ENCODE measurements at regions not wholly inside any gene's neighbourhood (a gene's known extent, or its start where the extent isn't known, plus 50 kb on each side); places are given as distances from the start of the nearest gene placed in this dataset.

- no peak for DNase-seq (ENCODE audit: low read depth)
- no peak for TF ChIP-seq CTCF (conservative IDR thresholded peaks at IDR 0.05; ENCODE audit: control insufficient read depth, insufficient read depth, low read depth, low read length)
- no peak overlapping the region for H3K4me3 ChIP-seq (ENCODE audit: control insufficient read depth, low read depth, low read length)
These were observed 205.9 kb downstream of the NSG2 start for GRCh38 chr5:174251305-174252000.

DNA sequence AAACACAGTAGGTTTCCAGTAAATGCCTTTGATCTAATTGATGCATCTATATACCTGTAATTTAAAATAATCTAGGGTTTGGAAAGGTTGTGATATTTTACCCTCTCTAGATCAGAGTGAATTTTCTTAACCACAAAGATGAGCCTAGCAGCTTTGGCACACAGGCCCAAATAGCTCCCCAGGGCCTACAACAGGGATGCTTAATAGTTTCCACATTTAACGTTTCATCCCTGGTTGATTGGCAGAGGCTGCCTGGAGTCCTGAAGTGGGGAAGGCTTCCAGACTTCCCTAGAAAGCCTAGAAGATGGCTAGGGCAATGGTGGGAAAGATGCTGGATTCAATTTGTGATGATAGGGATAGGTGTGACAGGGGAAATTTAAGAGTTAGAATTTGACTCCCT lies 206.6 kb downstream of the NSG2 start:
- no peak for DNase-seq (ENCODE audit: low read depth)
- no peak overlapping the region for H3K4me3 ChIP-seq (ENCODE audit: control insufficient read depth, low read depth, low read length)
- TF ChIP-seq CTCF (conservative IDR thresholded peaks at IDR 0.05; ENCODE audit: control insufficient read depth, insufficient read depth, low read depth, low read length) = no peak

DNA sequence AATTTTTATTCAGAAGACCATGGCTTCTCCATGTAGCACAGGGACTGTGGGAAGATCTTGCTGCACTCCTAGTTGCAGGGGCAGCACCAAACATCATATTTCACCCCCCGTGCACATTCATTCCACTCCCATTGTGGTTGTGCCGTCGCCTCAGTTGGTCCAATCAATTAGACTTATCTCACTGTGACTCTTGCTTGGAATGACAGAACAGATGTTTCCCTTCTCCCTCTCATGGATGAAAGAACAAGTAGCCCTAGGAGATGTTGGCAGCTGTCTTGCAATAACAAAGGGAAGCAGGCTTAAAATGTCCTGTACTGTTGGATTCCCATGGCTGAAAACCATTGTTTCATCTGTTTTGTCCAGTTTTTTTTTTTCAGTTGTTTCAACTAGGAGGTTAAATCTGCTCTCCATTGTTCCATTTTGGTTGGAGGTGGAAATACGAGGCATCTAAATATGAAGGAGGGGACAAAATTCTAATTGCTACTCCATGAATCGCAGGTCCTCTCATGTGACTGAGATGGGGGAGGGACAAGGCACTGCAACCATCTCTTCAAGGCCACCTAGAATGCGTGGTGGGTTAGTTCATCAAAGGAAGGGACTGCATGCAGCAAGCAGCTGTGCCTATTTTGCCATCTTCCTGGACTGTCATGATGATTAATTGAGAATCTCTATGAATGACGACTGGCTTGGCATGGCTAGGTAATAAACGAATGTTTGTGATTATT lies 214.4 kb downstream of the NSG2 start:
- TF ChIP-seq CTCF (conservative IDR thresholded peaks at IDR 0.05; ENCODE audit: control insufficient read depth, insufficient read depth, low read depth, low read length) = no peak
- no peak for DNase-seq (ENCODE audit: low read depth)
- no peak overlapping the region for H3K4me3 ChIP-seq (ENCODE audit: control insufficient read depth, low read depth, low read length)

- no peak for TF ChIP-seq CTCF (conservative IDR thresholded peaks at IDR 0.05; ENCODE audit: control insufficient read depth, insufficient read depth, low read depth, low read length)
- no peak for DNase-seq (ENCODE audit: low read depth)
- H3K4me3 ChIP-seq (ENCODE audit: control insufficient read depth, low read depth, low read length) = no peak overlapping the region
These were observed 225.8 kb downstream of the NSG2 start for GRCh38 chr5:174271316-174271715.

DNA sequence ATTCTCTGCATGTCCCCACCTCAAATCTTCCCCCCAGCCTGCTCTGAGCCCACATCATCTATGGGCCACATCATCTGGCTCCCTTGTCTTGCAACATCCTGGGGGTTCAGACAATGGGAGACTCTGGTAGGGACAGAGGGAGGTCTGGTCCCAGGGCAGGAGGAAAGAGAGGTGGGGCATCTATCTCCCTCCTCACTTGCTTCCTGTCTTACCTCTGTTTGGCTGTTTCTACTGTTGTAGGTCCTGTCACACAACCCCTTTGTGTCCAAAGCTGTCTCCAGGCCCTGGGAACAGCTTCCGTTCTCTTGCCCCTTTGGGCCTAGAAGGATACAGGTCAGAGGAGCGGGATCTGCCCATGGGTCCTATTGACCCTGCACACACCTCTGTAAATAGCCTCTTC lies 227.2 kb downstream of the NSG2 start:
- no peak for TF ChIP-seq CTCF (conservative IDR thresholded peaks at IDR 0.05; ENCODE audit: control insufficient read depth, insufficient read depth, low read depth, low read length)
- no peak overlapping the region for H3K4me3 ChIP-seq (ENCODE audit: control insufficient read depth, low read depth, low read length)
- no peak for DNase-seq (ENCODE audit: low read depth)

GRCh38 chr5:174273325-174273724 lies 227.8 kb downstream of the NSG2 start:
- no peak for DNase-seq (ENCODE audit: low read depth)
- no peak for TF ChIP-seq CTCF (conservative IDR thresholded peaks at IDR 0.05; ENCODE audit: control insufficient read depth, insufficient read depth, low read depth, low read length)

More at GRCh38 chr5:174273325-174273724, 227.8 kb downstream of the NSG2 start:
- H3K4me3 ChIP-seq (ENCODE audit: control insufficient read depth, low read depth, low read length) = no peak overlapping the region

Measured in fibroblast of mammary gland (primary cell).